HG02840 (cell line): ENCODE measurements at regions not wholly inside any gene's neighbourhood (a gene's known extent, or its start where the extent isn't known, plus 50 kb on each side); places are given as distances from the start of the nearest gene placed in this dataset.

Experiments
- ATAC-seq: cut with Tn5 transposase; IDR thresholded peaks from one replicate; pipeline ENCODE4 v1.9.1; 2021; ENCODE audit warnings: mild to moderate bottlenecking, moderate library complexity, moderate number of reproducible peaks; ENCODE audit not compliant: unreplicated experiment, low FRiP score

- no peak for ATAC-seq
Observed at GRCh38 chr3:3586336-3586735, 212.9 kb upstream of the LRRN1 start.

- no peak for ATAC-seq
Observed at GRCh38 chr3:3579658-3580057, 219.6 kb upstream of the LRRN1 start.

- ATAC-seq: no peak
Observed at GRCh38 chr3:3578718-3579117, 220.5 kb upstream of the LRRN1 start.

GRCh38 chr3:3577823-3578222, 221.4 kb upstream of the LRRN1 start:
- no peak for ATAC-seq

GRCh38 chr3:3573341-3573740, 225.9 kb upstream of the LRRN1 start:
- no peak for ATAC-seq

GRCh38 chr3:3560591-3561311, 238.5 kb upstream of the LRRN1 start:
- ATAC-seq: no peak

- ATAC-seq: no peak
Observed at GRCh38 chr3:3559786-3560185, 239.4 kb upstream of the LRRN1 start.

GRCh38 chr3:3556078-3556477, 243.2 kb upstream of the LRRN1 start:
- ATAC-seq: no peak

- no peak for ATAC-seq
Observed at GRCh38 chr3:3553236-3553635, 246.0 kb upstream of the LRRN1 start.

GRCh38 chr3:3552761-3553160, 246.5 kb upstream of the LRRN1 start:
- ATAC-seq: no peak

- ATAC-seq: no peak
Observed at GRCh38 chr3:3551981-3552380, 247.2 kb upstream of the LRRN1 start.

- no peak for ATAC-seq
Observed at GRCh38 chr3:3545360-3545759, 253.9 kb upstream of the LRRN1 start.

- ATAC-seq: no peak
Observed at GRCh38 chr3:3538451-3538850, 260.8 kb upstream of the LRRN1 start.

- no peak for ATAC-seq
Observed at GRCh38 chr3:3532508-3532907, 266.7 kb upstream of the LRRN1 start.

- no peak for ATAC-seq
Observed at GRCh38 chr3:3531476-3531875, 267.8 kb upstream of the LRRN1 start.

GRCh38 chr3:3519266-3519665, 280.0 kb upstream of the LRRN1 start:
- ATAC-seq: no peak

- no peak for ATAC-seq
Observed at GRCh38 chr3:3516996-3517395, 282.2 kb upstream of the LRRN1 start.

GRCh38 chr3:3516384-3516783, 282.8 kb upstream of the LRRN1 start:
- no peak for ATAC-seq

- ATAC-seq: no peak
Observed at GRCh38 chr3:3509665-3510064, 289.6 kb upstream of the LRRN1 start.

GRCh38 chr3:3504686-3505085, 294.5 kb upstream of the LRRN1 start:
- no peak for ATAC-seq

GRCh38 chr3:3503411-3503810, 295.8 kb upstream of the LRRN1 start:
- no peak for ATAC-seq

- ATAC-seq: no peak
Observed at GRCh38 chr3:3499987-3500386, 299.2 kb upstream of the LRRN1 start.
